ENCODE measurements at regions not wholly inside any gene's neighbourhood (a gene's known extent, or its start where the extent isn't known, plus 50 kb on each side); places are given as distances from the start of the nearest gene placed in this dataset.

DNA sequence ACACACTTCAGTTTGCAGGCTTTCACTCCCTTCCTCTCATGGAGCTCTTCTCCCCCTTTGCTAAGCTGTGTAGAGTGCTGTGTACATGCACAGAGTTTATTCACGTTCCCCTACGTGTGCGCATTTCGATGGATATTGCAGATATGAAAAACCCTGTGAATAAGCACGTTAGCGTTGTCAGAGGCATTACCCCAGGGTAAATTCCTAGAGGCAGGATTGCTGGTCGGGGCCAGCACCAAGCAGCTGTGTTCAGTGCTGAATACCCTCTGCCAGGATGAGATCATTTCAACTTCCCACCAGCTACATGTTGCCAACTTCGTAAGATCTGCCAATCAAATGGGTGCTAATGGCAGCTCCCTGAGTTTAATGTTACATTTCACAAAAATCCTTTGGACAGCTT, 172.3 kb upstream of the PPP1R26 start:
- Histone ChIP-seq H3K4me1 (ENCODE audit: control insufficient read depth, insufficient read depth, low read length) (no peaks in the 10 kb centered on the region), H3K9me3 (ENCODE audit: control insufficient read depth, insufficient read depth, low read length) (peaks cover 33% of the 10 kb centered on the region), H3K9ac (ENCODE audit: low read depth, low read length) (no peak overlapping the region), H2AFZ (replicated peaks; ENCODE audit: low read length, poor library complexity) (no peak overlapping the region), H3K79me1 (ENCODE audit: low read depth in 1 of 2, low read length in 2 of 2) (no peaks in the 10 kb centered on the region), H3K23ac (ENCODE audit: low read depth, low read length) (no peak overlapping the region), H3K9me1 (ENCODE audit: insufficient read depth, low read length) (no peaks in the 10 kb centered on the region), H3K27me3 (ENCODE audit: control insufficient read depth, insufficient read depth, low read length) (no peaks in the 10 kb centered on the region; the same call in 1 of the 2 replicates), H3K56ac (ENCODE audit: extremely low read depth, insufficient read depth, low read length) (no peak overlapping the region), H2BK120ac (ENCODE audit: low read depth, low read length) (no peak overlapping the region), H4K91ac (ENCODE audit: insufficient read depth, low read depth, low read length) (no peak overlapping the region), H4K20me1 (ENCODE audit: insufficient read depth, low read length) (no peaks in the 10 kb centered on the region), H3K4ac (ENCODE audit: low read depth, low read length) (no peak overlapping the region), H2BK20ac (ENCODE audit: low read depth, low read length) (no peak overlapping the region), H2AK5ac (ENCODE audit: low read depth, low read length) (no peak overlapping the region), H3K27ac (ENCODE audit: insufficient read depth, low read length) (no peak overlapping the region), H2BK15ac (ENCODE audit: low read depth, low read length) (no peak overlapping the region), H3K36me3 (ENCODE audit: control insufficient read depth, insufficient read depth, low read length) (no peaks in the 10 kb centered on the region), H4K8ac (ENCODE audit: low read depth in 2 of 2, low read length in 2 of 2) (no peak overlapping the region), H3K4me3 (ENCODE audit: insufficient read depth, low read depth, low read length) (no peak overlapping the region), H3K18ac (ENCODE audit: low read depth, low read length) (no peak overlapping the region), H2BK5ac (ENCODE audit: low read depth, low read length, poor library complexity, severe bottlenecking) (no peak overlapping the region), H4K5ac (ENCODE audit: low read depth, low read length) (no peak overlapping the region), H3K4me2 (ENCODE audit: low read depth, low read length) (no peak overlapping the region), H3K14ac (replicated peaks; ENCODE audit: low read depth, low read length) (no peak overlapping the region), H2AK9ac (replicated peaks; ENCODE audit: low read depth, low read length, poor library complexity) (no peak overlapping the region)
- TF ChIP-seq MAFK (IDR thresholded peaks at IDR 0.05; ENCODE audit: low read depth, low read length) (no peak), FOS (IDR thresholded peaks at IDR 0.05; ENCODE audit: low read depth, low read length) (no peak), SMC3 (IDR thresholded peaks at IDR 0.05; ENCODE audit: low read depth, low read length) (no peak), RFX5 (IDR thresholded peaks at IDR 0.05; ENCODE audit: low read depth, low read length) (no peak), NFE2L2 (IDR thresholded peaks at IDR 0.05; ENCODE audit: low read depth, low read length) (no peak), POLR2A (IDR thresholded peaks at IDR 0.05; ENCODE audit: low read depth, low read length) (no peak), RCOR1 (IDR thresholded peaks at IDR 0.05; ENCODE audit: insufficient replicate concordance, low read length) (no peak), CEBPB (IDR thresholded peaks at IDR 0.05; ENCODE audit: low read depth, low read length) (no peak)
- TF ChIP-seq, protein P1, sequence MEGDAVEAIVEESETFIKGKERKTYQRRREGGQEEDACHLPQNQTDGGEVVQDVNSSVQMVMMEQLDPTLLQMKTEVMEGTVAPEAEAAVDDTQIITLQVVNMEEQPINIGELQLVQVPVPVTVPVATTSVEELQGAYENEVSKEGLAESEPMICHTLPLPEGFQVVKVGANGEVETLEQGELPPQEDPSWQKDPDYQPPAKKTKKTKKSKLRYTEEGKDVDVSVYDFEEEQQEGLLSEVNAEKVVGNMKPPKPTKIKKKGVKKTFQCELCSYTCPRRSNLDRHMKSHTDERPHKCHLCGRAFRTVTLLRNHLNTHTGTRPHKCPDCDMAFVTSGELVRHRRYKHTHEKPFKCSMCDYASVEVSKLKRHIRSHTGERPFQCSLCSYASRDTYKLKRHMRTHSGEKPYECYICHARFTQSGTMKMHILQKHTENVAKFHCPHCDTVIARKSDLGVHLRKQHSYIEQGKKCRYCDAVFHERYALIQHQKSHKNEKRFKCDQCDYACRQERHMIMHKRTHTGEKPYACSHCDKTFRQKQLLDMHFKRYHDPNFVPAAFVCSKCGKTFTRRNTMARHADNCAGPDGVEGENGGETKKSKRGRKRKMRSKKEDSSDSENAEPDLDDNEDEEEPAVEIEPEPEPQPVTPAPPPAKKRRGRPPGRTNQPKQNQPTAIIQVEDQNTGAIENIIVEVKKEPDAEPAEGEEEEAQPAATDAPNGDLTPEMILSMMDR (conservative IDR thresholded peaks at IDR 0.05; ENCODE audit: low read depth, low read length), result no peak
- TF ChIP-seq, protein P2, sequence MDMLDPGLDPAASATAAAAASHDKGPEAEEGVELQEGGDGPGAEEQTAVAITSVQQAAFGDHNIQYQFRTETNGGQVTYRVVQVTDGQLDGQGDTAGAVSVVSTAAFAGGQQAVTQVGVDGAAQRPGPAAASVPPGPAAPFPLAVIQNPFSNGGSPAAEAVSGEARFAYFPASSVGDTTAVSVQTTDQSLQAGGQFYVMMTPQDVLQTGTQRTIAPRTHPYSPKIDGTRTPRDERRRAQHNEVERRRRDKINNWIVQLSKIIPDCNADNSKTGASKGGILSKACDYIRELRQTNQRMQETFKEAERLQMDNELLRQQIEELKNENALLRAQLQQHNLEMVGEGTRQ (IDR thresholded peaks at IDR 0.05; ENCODE audit: low read depth, low read length), result no peak
- TF ChIP-seq, protein P3, sequence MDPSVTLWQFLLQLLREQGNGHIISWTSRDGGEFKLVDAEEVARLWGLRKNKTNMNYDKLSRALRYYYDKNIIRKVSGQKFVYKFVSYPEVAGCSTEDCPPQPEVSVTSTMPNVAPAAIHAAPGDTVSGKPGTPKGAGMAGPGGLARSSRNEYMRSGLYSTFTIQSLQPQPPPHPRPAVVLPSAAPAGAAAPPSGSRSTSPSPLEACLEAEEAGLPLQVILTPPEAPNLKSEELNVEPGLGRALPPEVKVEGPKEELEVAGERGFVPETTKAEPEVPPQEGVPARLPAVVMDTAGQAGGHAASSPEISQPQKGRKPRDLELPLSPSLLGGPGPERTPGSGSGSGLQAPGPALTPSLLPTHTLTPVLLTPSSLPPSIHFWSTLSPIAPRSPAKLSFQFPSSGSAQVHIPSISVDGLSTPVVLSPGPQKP (IDR thresholded peaks at IDR 0.05; ENCODE audit: borderline replicate concordance, low read depth, low read length), result no peak
- intact Hi-C loops (cut with micrococcal nuclease) (no loop called here), dilution Hi-C loops (cut with HindIII; ENCODE audit: low sequenced_read_pairs, unreplicated experiment) (no loop called here), in situ Hi-C loops (cut with MboI; ENCODE audit: low sequenced_read_pairs) (no loop called here)
- DNase-seq (no peak), ATAC-seq (ENCODE audit: low read depth) (no peak)
- POLR2A ChIA-PET (ENCODE audit: unreplicated experiment), result no interaction called here
- BruUV-seq (replicated peaks), result no TSS peak
- CTCF ChIA-PET, result no interaction called here
- 22% methylated on average over 1 of the region's 8 CpGs; no CpG with 5 or more reads in 1 of the 2 experiments for WGBS, 2 experiments (ENCODE audit: extremely low coverage in 2 of 2, insufficient read length in 1 of 2)

Data from IMR-90 (cell line).